ENCODE measurements at regions not wholly inside any gene's neighbourhood (a gene's known extent, or its start where the extent isn't known, plus 50 kb on each side); places are given as distances from the start of the nearest gene placed in this dataset.

DNA sequence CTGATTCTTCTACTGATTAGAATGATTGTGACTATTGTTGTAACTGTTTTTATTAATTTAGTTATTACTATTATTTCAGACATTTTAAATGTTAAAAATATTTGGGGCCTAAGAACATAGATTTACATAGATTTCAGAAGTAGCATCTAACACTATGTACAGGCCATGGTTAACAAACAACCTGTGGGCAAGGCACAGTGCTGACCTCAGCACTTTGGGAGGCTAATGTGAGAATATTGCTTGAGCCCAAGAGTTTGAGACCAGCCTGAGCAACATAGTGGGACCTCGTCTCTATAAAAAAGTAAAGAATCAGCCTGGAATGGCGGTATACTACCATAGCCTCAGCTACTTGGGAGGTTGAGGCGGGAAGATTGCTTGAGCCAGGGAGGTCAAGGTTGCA, 69.1 kb upstream of the CNTN4 start:
- dilution Hi-C loops (cut with MboI; ENCODE audit: extremely low pct_ligation_motif_present, low sequenced_read_pairs), result no loop called here
- H3K9ac ChIP-seq (replicated peaks; ENCODE audit: extremely low read depth, insufficient read depth, low read length), result no peak overlapping the region

More for the DNA sequence above, 69.1 kb upstream of the CNTN4 start:
- ChIA-PET CTCF (no interaction called here), POLR2A (no interaction called here)
- Histone ChIP-seq H4K20me1 (replicated peaks; ENCODE audit: control insufficient read depth, extremely low read depth, insufficient read depth, low read length) (no peaks in the 10 kb centered on the region), H3K9me3 (replicated peaks; ENCODE audit: control insufficient read depth, insufficient read depth, low read length) (peaks cover 5% of the 10 kb centered on the region), H3K36me3 (ENCODE audit: control insufficient read depth in 2 of 2, extremely low read depth in 1 of 2, insufficient read depth in 2 of 2, low read length in 2 of 2) (no peaks in the 10 kb centered on the region), H3K4me3 (replicated peaks in 1 of 3; ENCODE audit: insufficient read depth in 1 of 3, low read depth in 1 of 3, low read length in 3 of 3) (no peak overlapping the region), H3K27me3 (ENCODE audit: control insufficient read depth in 2 of 2, insufficient read depth in 2 of 2, low read length in 2 of 2) (no peaks in the 10 kb centered on the region), H3K4me1 (ENCODE audit: control insufficient read depth, extremely low read depth, insufficient read depth, low read length) (no peaks in the 10 kb centered on the region), H3K79me2 (ENCODE audit: control insufficient read depth, insufficient read depth, low read length) (no peaks in the 10 kb centered on the region), H2AFZ (ENCODE audit: low read depth, low read length) (no peak overlapping the region), H3K9me1 (replicated peaks; ENCODE audit: control insufficient read depth, extremely low read depth, insufficient read depth, low read length) (no peaks in the 10 kb centered on the region), H3K4me2 (ENCODE audit: insufficient read depth, low read length) (no peak overlapping the region), H3K27ac (ENCODE audit: insufficient read depth, low read depth, low read length) (no peak overlapping the region)
- no peak for FAIRE-seq
- TF ChIP-seq POLR2A (IDR thresholded peaks at IDR 0.05; ENCODE audit: low read depth, low read length) (no peak), EZH2 (IDR thresholded peaks at IDR 0.05; ENCODE audit: borderline replicate concordance, low read depth, low read length, severe bottlenecking) (no peak), POLR2AphosphoS5 (IDR thresholded peaks at IDR 0.05; ENCODE audit: insufficient read depth, low read depth, low read length) (no peak), JUN (IDR thresholded peaks at IDR 0.05; ENCODE audit: borderline replicate concordance, insufficient read depth, insufficient read length, low read depth) (no peak), MYC (IDR thresholded peaks at IDR 0.05; ENCODE audit: low read depth, low read length) (no peak), GATA2 (IDR thresholded peaks at IDR 0.05; ENCODE audit: insufficient read depth, insufficient read length, low read depth, low read length) (no peak), FOS (IDR thresholded peaks at IDR 0.05; ENCODE audit: borderline replicate concordance, insufficient read depth, low read length) (no peak)
- TF ChIP-seq, protein P1, sequence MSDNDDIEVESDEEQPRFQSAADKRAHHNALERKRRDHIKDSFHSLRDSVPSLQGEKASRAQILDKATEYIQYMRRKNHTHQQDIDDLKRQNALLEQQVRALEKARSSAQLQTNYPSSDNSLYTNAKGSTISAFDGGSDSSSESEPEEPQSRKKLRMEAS (IDR thresholded peaks at IDR 0.05; ENCODE audit: insufficient read depth, insufficient read length), result no peak
- TF ChIP-seq, protein P2, sequence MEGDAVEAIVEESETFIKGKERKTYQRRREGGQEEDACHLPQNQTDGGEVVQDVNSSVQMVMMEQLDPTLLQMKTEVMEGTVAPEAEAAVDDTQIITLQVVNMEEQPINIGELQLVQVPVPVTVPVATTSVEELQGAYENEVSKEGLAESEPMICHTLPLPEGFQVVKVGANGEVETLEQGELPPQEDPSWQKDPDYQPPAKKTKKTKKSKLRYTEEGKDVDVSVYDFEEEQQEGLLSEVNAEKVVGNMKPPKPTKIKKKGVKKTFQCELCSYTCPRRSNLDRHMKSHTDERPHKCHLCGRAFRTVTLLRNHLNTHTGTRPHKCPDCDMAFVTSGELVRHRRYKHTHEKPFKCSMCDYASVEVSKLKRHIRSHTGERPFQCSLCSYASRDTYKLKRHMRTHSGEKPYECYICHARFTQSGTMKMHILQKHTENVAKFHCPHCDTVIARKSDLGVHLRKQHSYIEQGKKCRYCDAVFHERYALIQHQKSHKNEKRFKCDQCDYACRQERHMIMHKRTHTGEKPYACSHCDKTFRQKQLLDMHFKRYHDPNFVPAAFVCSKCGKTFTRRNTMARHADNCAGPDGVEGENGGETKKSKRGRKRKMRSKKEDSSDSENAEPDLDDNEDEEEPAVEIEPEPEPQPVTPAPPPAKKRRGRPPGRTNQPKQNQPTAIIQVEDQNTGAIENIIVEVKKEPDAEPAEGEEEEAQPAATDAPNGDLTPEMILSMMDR (IDR thresholded peaks at IDR 0.05; ENCODE audit: extremely low read depth in 1 of 2, insufficient read depth in 1 of 2, low read depth in 1 of 2, low read length in 2 of 2), result no peak
- no peak for DNase-seq (ENCODE audit: low read depth, low spot score)
- BruUV-seq (replicated peaks), result no TSS peak
- intact Hi-C loops (cut with micrococcal nuclease), result no loop called here
